ENCODE measurements at regions not wholly inside any gene's neighbourhood (a gene's known extent, or its start where the extent isn't known, plus 50 kb on each side); places are given as distances from the start of the nearest gene placed in this dataset.

- intact Hi-C loops (cut with DNase I; ENCODE audit: low total_unique reads): no loop called here
- no peaks in the 10 kb centered on the region for H3K27me3 ChIP-seq
- no peaks in the 10 kb centered on the region for H3K36me3 ChIP-seq
- no peak for TF ChIP-seq EP300 (IDR thresholded peaks at IDR 0.05; ENCODE audit: low read depth)
- no peak for TF ChIP-seq POLR2A (IDR thresholded peaks at IDR 0.05)
- TF ChIP-seq CTCF (IDR thresholded peaks at IDR 0.05): no peak
- no peak for TF ChIP-seq POLR2AphosphoS5 (IDR thresholded peaks at IDR 0.05)
- no peak for DNase-seq
- no peaks in the 10 kb centered on the region for H3K9me3 ChIP-seq
- in situ Hi-C loops (cut with MboI; ENCODE audit: low pct_ligation_motif_present in 1 of 4, low pct_unique_long_range_greater_than_20kb in 1 of 4, low sequenced_read_pairs in 3 of 4): no loop called here
- H3K4me1 ChIP-seq: no peaks in the 10 kb centered on the region
- H3K4me3 ChIP-seq: no peak overlapping the region
- no peak overlapping the region for H3K27ac ChIP-seq
- WGBS, 2 donors (ENCODE audit: low coverage in 1 of 2): 38 to 55% methylated on average over 2 of the region's 2 CpGs
These were observed 83.7 kb downstream of the ZNF330 start for GRCh38 chr4:141304346-141304745.

- H3K27me3 ChIP-seq: no peaks in the 10 kb centered on the region
- WGBS, 2 donors (ENCODE audit: low coverage in 1 of 2): 80% methylated on average over 6 to 7 of the region's 7 CpGs
- in situ Hi-C loops (cut with MboI; ENCODE audit: low pct_ligation_motif_present in 1 of 4, low pct_unique_long_range_greater_than_20kb in 1 of 4, low sequenced_read_pairs in 3 of 4): no loop called here
These were observed 85.6 kb downstream of the ZNF330 start for GRCh38 chr4:141306331-141306730.

GRCh38 chr4:141307241-141307689, 86.6 kb downstream of the ZNF330 start:
- peak; percentile 51 for DNase-seq
- no peaks in the 10 kb centered on the region for H3K9me3 ChIP-seq
- H3K36me3 ChIP-seq: no peaks in the 10 kb centered on the region
- 26% methylated on average over 5 of the region's 5 CpGs; no CpG with 5 or more reads in 1 of the 2 donors for WGBS, 2 donors (ENCODE audit: low coverage in 1 of 2)
- H3K4me3 ChIP-seq: no peak overlapping the region
- H3K27me3 ChIP-seq: no peaks in the 10 kb centered on the region
- in situ Hi-C loops (cut with MboI; ENCODE audit: low pct_ligation_motif_present in 1 of 4, low pct_unique_long_range_greater_than_20kb in 1 of 4, low sequenced_read_pairs in 3 of 4) (no loop called here), intact Hi-C loops (cut with DNase I; ENCODE audit: low total_unique reads) (no loop called here)
- H3K4me1 ChIP-seq: no peaks in the 10 kb centered on the region
- TF ChIP-seq CTCF (IDR thresholded peaks at IDR 0.05): peak; percentile 57 to 70 (median 66)
- TF ChIP-seq POLR2A (IDR thresholded peaks at IDR 0.05): no peak
- no peak overlapping the region for H3K27ac ChIP-seq

More at GRCh38 chr4:141306331-141306730, 85.6 kb downstream of the ZNF330 start:
- TF ChIP-seq CTCF (IDR thresholded peaks at IDR 0.05) (no peak), POLR2A (IDR thresholded peaks at IDR 0.05) (no peak), EP300 (IDR thresholded peaks at IDR 0.05; ENCODE audit: low read depth) (no peak), POLR2AphosphoS5 (IDR thresholded peaks at IDR 0.05) (no peak)
- Histone ChIP-seq H3K4me3 (no peak overlapping the region), H3K36me3 (no peaks in the 10 kb centered on the region), H3K9me3 (no peaks in the 10 kb centered on the region), H3K4me1 (no peaks in the 10 kb centered on the region), H3K27ac (no peak overlapping the region)
- DNase-seq: no peak
- intact Hi-C loops (cut with DNase I; ENCODE audit: low total_unique reads): no loop called here

- no peak overlapping the region for H3K4me3 ChIP-seq
- H3K36me3 ChIP-seq: no peaks in the 10 kb centered on the region
- in situ Hi-C loops (cut with MboI; ENCODE audit: low pct_ligation_motif_present in 1 of 4, low pct_unique_long_range_greater_than_20kb in 1 of 4, low sequenced_read_pairs in 3 of 4) (no loop called here), intact Hi-C loops (cut with DNase I; ENCODE audit: low total_unique reads) (no loop called here)
- no peak for DNase-seq
- WGBS, 2 donors (ENCODE audit: low coverage in 1 of 2): 88% methylated on average over 1 of the region's 3 CpGs; no CpG with 5 or more reads in 1 of the 2 donors
- H3K27me3 ChIP-seq: no peaks in the 10 kb centered on the region
- H3K9me3 ChIP-seq: no peaks in the 10 kb centered on the region
- TF ChIP-seq POLR2A (IDR thresholded peaks at IDR 0.05): no peak
- TF ChIP-seq POLR2AphosphoS5 (IDR thresholded peaks at IDR 0.05): no peak
- TF ChIP-seq EP300 (IDR thresholded peaks at IDR 0.05; ENCODE audit: low read depth): no peak
- TF ChIP-seq CTCF (IDR thresholded peaks at IDR 0.05): no peak
- H3K27ac ChIP-seq: no peak overlapping the region
- no peaks in the 10 kb centered on the region for H3K4me1 ChIP-seq
These were observed 89.2 kb downstream of the ZNF330 start for GRCh38 chr4:141309874-141310273.
